Endothelial cell of umbilical vein (primary cell): ENCODE measurements at regions not wholly inside any gene's neighbourhood (a gene's known extent, or its start where the extent isn't known, plus 50 kb on each side); places are given as distances from the start of the nearest gene placed in this dataset.

Experiments used
- BruUV-seq: library from RNA; stranded (reverse); fragments of 400-500 nt; replicated peaks from 2 replicates; lab custom pipeline; 2021; lab: Mats Ljungman, UMichigan
- CTCF ChIA-PET: fragments of 300-600, 350-600 bp; sonication (Branson Sonifier 250); formaldehyde crosslinking; loops from one replicate; lab custom pipeline; 2021; ENCODE audit warnings: antibody characterized with exemption, inconsistent platforms; lab: Charles Lee
- POLR2A ChIA-PET: fragments of 300-600, 350-600 bp; sonication (Branson Sonifier 250); formaldehyde crosslinking; loops from one replicate; lab custom pipeline; 2021; ENCODE audit warnings: antibody characterized with exemption, inconsistent platforms; lab: Charles Lee
- DNase-seq: peaks from one replicate; pipeline ENCODE4 v3.0.0-alpha.2; 2011; ENCODE audit warnings: low read depth, low spot score
- FAIRE-seq: peaks from 2 replicates; lab custom pipeline; 2011; peaks lifted over from hg19 to GRCh38; lab: Jason Lieb, UNC
- H2AFZ ChIP-seq: 2 replicates; pipeline ENCODE4 v1.6.0; 2012; ENCODE audit warnings: low read depth, low read length, control low read depth, inconsistent platforms
- H3K27ac ChIP-seq: 2 replicates; pipeline ENCODE4 v1.5.1; 2011; ENCODE audit warnings: low read depth, mild to moderate bottlenecking, control low read depth, low read length, moderate library complexity; ENCODE audit not compliant: insufficient read depth
- H3K27me3 ChIP-seq, 2 experiments: 2 replicates each; pipeline versions ENCODE4 v1.6.0 to v1.6.1; 2011; ENCODE audit warnings: low read length in 2 of 2, mixed read lengths in 1 of 2; ENCODE audit not compliant: control insufficient read depth in 2 of 2, insufficient read depth in 2 of 2
- H3K36me3 ChIP-seq, 2 experiments: 2 replicates in 1 of 2; 3 replicates in 1 of 2; pipeline ENCODE4 v1.5.1; 2011; ENCODE audit warnings: low read length in 2 of 2, mild to moderate bottlenecking in 1 of 2, moderate library complexity in 1 of 2; ENCODE audit not compliant: control insufficient read depth in 2 of 2, insufficient read depth in 2 of 2; ENCODE audit errors: extremely low read depth in 1 of 2
- H3K4me1 ChIP-seq: 3 replicates; pipeline ENCODE4 v1.5.1; 2011; ENCODE audit warnings: mild to moderate bottlenecking, low read length; ENCODE audit not compliant: control insufficient read depth, insufficient read depth; ENCODE audit errors: extremely low read depth
- H3K4me2 ChIP-seq: 2 replicates; pipeline ENCODE4 v1.6.1; 2011; ENCODE audit warnings: low read length, control low read depth, mixed read lengths; ENCODE audit not compliant: insufficient read depth
- H3K4me3 ChIP-seq, 3 experiments: fragments of 200-600 bp in 1 of 3; sonication (generic), shearing (Covaris generic) in 1 of 3; replicated peaks in 1 of 3; 2 replicates each; pipeline ENCODE4 v1.5.1; 2011 to 2016; ENCODE audit warnings: control low read depth in 3 of 3, low read length in 3 of 3, mild to moderate bottlenecking in 2 of 3, inconsistent platforms in 1 of 3, low read depth in 1 of 3, moderate library complexity in 1 of 3; ENCODE audit not compliant: insufficient read depth in 1 of 3
- H3K79me2 ChIP-seq: 2 replicates; pipeline ENCODE4 v1.6.0; 2012; ENCODE audit warnings: low read length, inconsistent platforms; ENCODE audit not compliant: control insufficient read depth, insufficient read depth
- H3K9ac ChIP-seq: replicated peaks from 2 replicates; pipeline ENCODE3; 2011; ENCODE audit warnings: low read length, control low read depth; ENCODE audit not compliant: insufficient read depth; ENCODE audit errors: extremely low read depth
- H3K9me1 ChIP-seq: replicated peaks from 3 replicates; pipeline ENCODE4 v1.6.0; 2011; ENCODE audit warnings: mild to moderate bottlenecking, low read length; ENCODE audit not compliant: control insufficient read depth, insufficient read depth; ENCODE audit errors: extremely low read depth
- H3K9me3 ChIP-seq: replicated peaks from 2 replicates; pipeline ENCODE4 v1.5.1; 2012; ENCODE audit warnings: low read length, inconsistent platforms; ENCODE audit not compliant: control insufficient read depth, insufficient read depth
- H4K20me1 ChIP-seq: replicated peaks from 2 replicates; pipeline ENCODE3; 2011; ENCODE audit warnings: mild to moderate bottlenecking, low read length; ENCODE audit not compliant: control insufficient read depth, insufficient read depth; ENCODE audit errors: extremely low read depth
- EZH2 ChIP-seq: IDR thresholded peaks from 2 replicates; pipeline ENCODE4 v1.6.1; 2012; ENCODE audit warnings: borderline replicate concordance, low read depth, mild to moderate bottlenecking, moderate library complexity, low read length, inconsistent platforms; ENCODE audit not compliant: severe bottlenecking
- FOS ChIP-seq: IDR thresholded peaks from 2 replicates; pipeline ENCODE4 v1.6.1; 2011; ENCODE audit warnings: mild to moderate bottlenecking, low read length, moderate library complexity, borderline replicate concordance; ENCODE audit not compliant: insufficient read depth
- GATA2 ChIP-seq: IDR thresholded peaks from 2 replicates; pipeline ENCODE4 v1.7.0; 2011; ENCODE audit warnings: low read depth, mild to moderate bottlenecking, moderate library complexity, mixed read lengths, low read length; ENCODE audit not compliant: insufficient read length, insufficient read depth
- JUN ChIP-seq: IDR thresholded peaks from 2 replicates; pipeline ENCODE4 v1.6.1; 2011; ENCODE audit warnings: borderline replicate concordance, low read depth; ENCODE audit not compliant: insufficient read length, insufficient read depth
- MYC ChIP-seq: IDR thresholded peaks from one replicate; pipeline ENCODE4 v1.6.1; 2011; ENCODE audit warnings: mild to moderate bottlenecking, low read depth, low read length
- POLR2A ChIP-seq: IDR thresholded peaks from 2 replicates; pipeline ENCODE4 v1.6.1; 2012; ENCODE audit warnings: low read depth, mild to moderate bottlenecking, control low read depth, low read length
- POLR2AphosphoS5 ChIP-seq: IDR thresholded peaks from 2 replicates; pipeline ENCODE4 v1.6.1; 2012; ENCODE audit warnings: low read depth, mild to moderate bottlenecking, control low read depth, low read length, moderate library complexity; ENCODE audit not compliant: insufficient read depth
- dilution Hi-C: fragments of 300-500 bp; cut with MboI; formaldehyde crosslinking; loops from one replicate; pipeline ENCODE4 v1.15.0; 2019; ENCODE audit warnings: low sequenced_read_pairs; ENCODE audit not compliant: extremely low pct_ligation_motif_present
- intact Hi-C: fragments of 100-400 bp; cut with micrococcal nuclease; formaldehyde crosslinking; loops from one replicate; pipeline ENCODE4 v1.10.0; 2022
- TF ChIP-seq, protein P1 (sequence below): IDR thresholded peaks from 2 replicates; pipeline ENCODE4 v1.6.1; 2011; ENCODE audit not compliant: insufficient read depth, insufficient read length
- TF ChIP-seq, protein P2 (sequence below), 2 donors: IDR thresholded peaks; 1 replicate in 1 of 2; 2 replicates in 1 of 2; pipeline ENCODE4 v1.5.1; 2011; ENCODE audit warnings: low read length in 2 of 2, mild to moderate bottlenecking in 2 of 2, moderate library complexity in 2 of 2, control low read depth in 1 of 2, inconsistent platforms in 1 of 2, low read depth in 1 of 2; ENCODE audit not compliant: insufficient read depth in 1 of 2; ENCODE audit errors: extremely low read depth in 1 of 2

GRCh38 chr1:2961081-2961480 lies 60.2 kb upstream of the ACTRT2 start:
- Histone ChIP-seq H3K79me2 (no peaks in the 10 kb centered on the region), H3K4me2 (no peak overlapping the region), H3K27me3 (no peaks in the 10 kb centered on the region), H3K9me3 (peaks cover 6% of the 10 kb centered on the region), H2AFZ (no peak overlapping the region), H3K4me3 (no peak overlapping the region), H3K9me1 (no peaks in the 10 kb centered on the region), H3K36me3 (no peaks in the 10 kb centered on the region), H3K9ac (no peak overlapping the region), H3K4me1 (no peaks in the 10 kb centered on the region), H3K27ac (no peak overlapping the region), H4K20me1 (no peaks in the 10 kb centered on the region)
- dilution Hi-C loops: no loop called here
- TF ChIP-seq, protein P1, sequence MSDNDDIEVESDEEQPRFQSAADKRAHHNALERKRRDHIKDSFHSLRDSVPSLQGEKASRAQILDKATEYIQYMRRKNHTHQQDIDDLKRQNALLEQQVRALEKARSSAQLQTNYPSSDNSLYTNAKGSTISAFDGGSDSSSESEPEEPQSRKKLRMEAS: no peak
- TF ChIP-seq, protein P2, sequence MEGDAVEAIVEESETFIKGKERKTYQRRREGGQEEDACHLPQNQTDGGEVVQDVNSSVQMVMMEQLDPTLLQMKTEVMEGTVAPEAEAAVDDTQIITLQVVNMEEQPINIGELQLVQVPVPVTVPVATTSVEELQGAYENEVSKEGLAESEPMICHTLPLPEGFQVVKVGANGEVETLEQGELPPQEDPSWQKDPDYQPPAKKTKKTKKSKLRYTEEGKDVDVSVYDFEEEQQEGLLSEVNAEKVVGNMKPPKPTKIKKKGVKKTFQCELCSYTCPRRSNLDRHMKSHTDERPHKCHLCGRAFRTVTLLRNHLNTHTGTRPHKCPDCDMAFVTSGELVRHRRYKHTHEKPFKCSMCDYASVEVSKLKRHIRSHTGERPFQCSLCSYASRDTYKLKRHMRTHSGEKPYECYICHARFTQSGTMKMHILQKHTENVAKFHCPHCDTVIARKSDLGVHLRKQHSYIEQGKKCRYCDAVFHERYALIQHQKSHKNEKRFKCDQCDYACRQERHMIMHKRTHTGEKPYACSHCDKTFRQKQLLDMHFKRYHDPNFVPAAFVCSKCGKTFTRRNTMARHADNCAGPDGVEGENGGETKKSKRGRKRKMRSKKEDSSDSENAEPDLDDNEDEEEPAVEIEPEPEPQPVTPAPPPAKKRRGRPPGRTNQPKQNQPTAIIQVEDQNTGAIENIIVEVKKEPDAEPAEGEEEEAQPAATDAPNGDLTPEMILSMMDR (IDR thresholded peaks at IDR 0.05; ENCODE audit: extremely low read depth in 1 of 2, insufficient read depth in 1 of 2, low read depth in 1 of 2, low read length in 2 of 2): no peak
- no peak for TF ChIP-seq POLR2AphosphoS5
- TF ChIP-seq EZH2: no peak
- no peak for TF ChIP-seq MYC
- TF ChIP-seq POLR2A: no peak
- no peak for TF ChIP-seq GATA2
- TF ChIP-seq FOS: no peak
- TF ChIP-seq JUN: no peak
- FAIRE-seq: no peak
- CTCF ChIA-PET: no interaction called here
- BruUV-seq: no TSS peak
- POLR2A ChIA-PET: no interaction called here
- intact Hi-C loops: no loop called here
- no peak for DNase-seq
